HG02610 (cell line): ENCODE measurements at regions not wholly inside any gene's neighbourhood (a gene's known extent, or its start where the extent isn't known, plus 50 kb on each side); places are given as distances from the start of the nearest gene placed in this dataset.
"Not testable (repeated sequence)": the region's sequence is repeated elsewhere in the genome, so short reads cannot be mapped to it uniquely, and the experiment has no call there.

ENCODE experiments used
- ATAC-seq: cut with Tn5 transposase; IDR thresholded peaks from one replicate; pipeline ENCODE4 v1.9.1; 2021; ENCODE audit warnings: mild to moderate bottlenecking, moderate library complexity; ENCODE audit not compliant: unreplicated experiment

GRCh38 chr5:5772202-5772601, 349.7 kb downstream of the ICE1 start:
- ATAC-seq, result no peak

GRCh38 chr5:5770825-5771224, 348.3 kb downstream of the ICE1 start:
- no peak for ATAC-seq

DNA sequence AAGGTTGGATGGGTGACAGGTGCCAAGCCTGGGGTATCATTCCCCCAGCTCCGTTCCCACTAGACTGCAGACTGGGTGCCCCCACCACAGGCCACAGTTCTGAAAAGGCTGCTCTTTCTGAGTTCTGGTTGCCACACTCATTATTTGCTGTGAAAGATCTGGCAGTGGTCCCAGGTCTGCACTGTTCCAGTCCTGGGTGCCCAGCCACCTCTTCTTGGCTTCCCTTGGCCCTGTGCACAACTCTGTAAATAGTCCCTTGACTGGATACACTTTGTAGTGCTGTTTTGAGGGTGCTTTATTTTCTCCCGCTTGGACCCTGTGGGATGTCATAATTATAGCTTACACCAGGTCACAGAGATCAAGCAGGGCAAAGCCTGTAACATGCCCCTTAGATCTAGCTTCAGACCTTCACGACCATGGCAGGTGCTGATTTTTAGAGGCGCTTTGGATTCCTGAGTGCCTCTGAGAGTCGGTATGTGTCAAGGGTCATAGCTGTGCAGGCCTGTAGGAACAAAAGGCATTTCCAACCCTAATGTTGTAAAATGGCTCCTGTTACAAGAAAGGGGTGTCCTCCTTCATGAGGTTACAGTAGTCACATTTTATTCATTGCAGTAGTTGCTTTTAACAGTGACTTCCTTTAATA, 344.9 kb downstream of the ICE1 start:
- ATAC-seq, result no peak

- ATAC-seq, result no peak
Measured at GRCh38 chr5:5765066-5765850, 342.8 kb downstream of the ICE1 start.

GRCh38 chr5:5764246-5764645, 341.8 kb downstream of the ICE1 start:
- no peak for ATAC-seq

DNA sequence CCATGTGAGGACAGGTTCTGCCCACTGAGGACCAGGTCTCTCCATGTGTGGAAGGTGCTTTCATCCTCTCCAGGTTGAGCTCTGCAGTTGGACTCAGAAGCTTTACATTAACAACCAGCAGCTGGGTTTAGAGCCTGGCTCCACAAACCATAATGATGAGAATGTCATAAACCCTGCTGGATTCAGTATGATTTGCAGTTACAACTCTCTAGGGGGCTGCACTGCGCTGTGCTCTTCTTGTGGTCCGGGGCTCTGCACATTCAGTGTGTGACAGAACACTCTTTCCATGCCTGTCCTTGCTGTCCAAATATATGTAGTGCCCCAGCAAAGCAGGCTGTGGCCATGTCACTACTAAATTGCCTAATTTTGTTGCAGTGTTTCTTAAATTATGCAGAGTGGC, 334.3 kb downstream of the ICE1 start:
- ATAC-seq, result no peak

- peak; percentile 46 for ATAC-seq
Measured at GRCh38 chr5:5755888-5756287, 333.4 kb downstream of the ICE1 start.

GRCh38 chr5:5752844-5753243, 330.4 kb downstream of the ICE1 start:
- ATAC-seq, result peak; percentile 62

- no peak for ATAC-seq
Measured at GRCh38 chr5:5751987-5752386, 329.5 kb downstream of the ICE1 start.

DNA sequence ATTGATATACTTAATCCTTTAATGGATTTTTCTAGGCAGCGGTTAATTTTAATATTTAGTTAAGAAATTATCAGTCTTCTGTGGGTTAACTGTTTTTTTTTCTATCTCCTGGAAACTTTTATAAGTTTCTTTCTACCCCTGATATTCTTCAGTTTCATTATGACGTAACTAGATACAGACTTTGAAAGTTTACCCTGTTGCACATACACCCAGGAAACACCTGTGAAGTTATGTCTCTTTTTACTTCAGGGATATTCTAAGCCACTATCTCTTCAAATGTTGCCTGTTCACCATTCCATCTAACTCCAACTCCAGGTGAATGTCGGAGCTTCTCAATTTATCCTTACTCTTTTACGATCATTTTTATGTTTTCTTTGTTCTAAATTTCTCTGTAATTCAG, 329.0 kb downstream of the ICE1 start:
- ATAC-seq, result peak; percentile 34

DNA sequence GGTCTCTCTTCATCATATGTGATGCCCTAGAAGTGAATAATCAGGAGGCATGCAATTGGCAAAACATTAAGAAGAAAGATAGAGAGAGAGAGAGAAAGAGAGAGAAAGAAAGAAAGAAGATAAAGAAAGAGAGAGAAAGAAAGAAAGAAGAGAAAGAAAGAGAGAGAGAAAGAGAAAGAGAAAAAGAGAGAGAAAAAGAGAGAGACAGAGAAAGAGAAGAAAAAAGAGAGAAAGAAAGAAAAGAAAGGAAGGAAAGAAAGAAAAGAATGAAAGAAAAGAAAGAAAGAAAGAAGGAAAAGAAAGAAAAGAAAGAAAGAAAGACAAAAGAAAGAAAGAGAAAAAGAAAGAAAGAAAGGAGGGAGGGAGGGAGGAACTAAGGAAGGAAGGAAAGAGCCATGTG, 318.9 kb downstream of the ICE1 start:
- no peak for ATAC-seq

DNA sequence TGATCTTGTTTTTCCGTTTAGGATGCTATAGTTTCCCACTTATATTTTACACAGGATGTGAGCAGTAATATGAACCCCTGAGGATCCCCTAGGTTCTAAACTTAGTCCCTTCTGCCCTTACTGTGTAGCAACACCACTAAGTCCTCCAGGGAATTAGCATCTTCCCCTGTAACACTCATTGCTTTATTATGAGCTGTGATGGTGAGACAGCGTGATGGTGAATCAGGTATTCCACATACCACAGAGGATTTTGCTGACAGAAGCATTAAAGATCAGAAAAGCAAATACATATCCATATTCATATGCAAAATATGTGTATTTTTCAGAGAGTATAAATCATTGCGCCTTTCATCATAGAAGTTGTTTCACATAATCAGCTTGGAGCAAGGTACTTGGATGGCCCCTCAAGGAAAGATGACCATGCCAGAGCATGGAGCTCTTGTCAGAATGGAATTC, 317.0 kb downstream of the ICE1 start:
- peak; percentile 25 for ATAC-seq

GRCh38 chr5:5738797-5739489, 316.5 kb downstream of the ICE1 start:
- peak; percentile 83 for ATAC-seq

DNA sequence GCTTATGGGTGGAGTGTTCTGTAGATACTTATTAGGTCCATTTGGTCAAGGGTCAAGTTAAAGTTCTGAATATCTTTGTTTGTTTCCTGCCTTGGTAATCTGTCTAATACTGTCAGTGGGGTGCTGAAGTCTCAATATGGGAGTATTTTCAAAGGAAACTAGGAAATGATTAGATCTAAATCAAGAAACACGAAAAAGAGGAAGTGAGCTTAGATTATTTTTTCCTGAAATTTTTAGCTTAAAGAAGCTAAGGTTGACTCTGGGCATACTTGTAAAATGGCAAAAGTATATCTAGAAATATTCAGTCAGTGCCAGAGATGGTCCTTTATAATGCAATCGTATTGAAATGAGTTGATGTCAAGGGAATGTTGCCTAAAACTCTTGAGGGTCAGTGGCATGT, 313.5 kb downstream of the ICE1 start:
- ATAC-seq, result no peak

- not testable (repeated sequence) for ATAC-seq
Measured at GRCh38 chr5:5733058-5733457, 310.6 kb downstream of the ICE1 start.

GRCh38 chr5:5726401-5726800, 303.9 kb downstream of the ICE1 start:
- no peak for ATAC-seq

DNA sequence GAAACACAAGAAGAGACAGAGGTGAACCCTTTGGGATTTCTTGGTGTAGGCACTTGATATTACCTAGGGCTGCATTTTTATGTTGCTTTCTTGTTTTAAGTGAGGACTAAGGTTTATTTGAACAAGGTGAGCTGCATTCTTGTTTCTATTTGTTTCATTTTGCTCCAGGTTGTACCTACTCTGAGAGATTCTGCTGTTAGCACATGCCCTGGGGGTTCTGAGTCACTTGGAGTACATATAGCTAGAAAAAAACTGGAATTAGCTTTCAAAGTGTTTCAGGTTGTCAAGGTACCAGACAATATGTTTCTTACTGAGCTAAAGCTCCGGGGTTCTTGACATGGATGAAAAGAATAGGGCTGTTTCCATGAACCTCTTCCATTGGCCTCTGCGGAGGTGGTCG, 299.4 kb downstream of the ICE1 start:
- ATAC-seq, result no peak

- no peak for ATAC-seq
Measured at GRCh38 chr5:5719292-5719691, 296.8 kb downstream of the ICE1 start.

DNA sequence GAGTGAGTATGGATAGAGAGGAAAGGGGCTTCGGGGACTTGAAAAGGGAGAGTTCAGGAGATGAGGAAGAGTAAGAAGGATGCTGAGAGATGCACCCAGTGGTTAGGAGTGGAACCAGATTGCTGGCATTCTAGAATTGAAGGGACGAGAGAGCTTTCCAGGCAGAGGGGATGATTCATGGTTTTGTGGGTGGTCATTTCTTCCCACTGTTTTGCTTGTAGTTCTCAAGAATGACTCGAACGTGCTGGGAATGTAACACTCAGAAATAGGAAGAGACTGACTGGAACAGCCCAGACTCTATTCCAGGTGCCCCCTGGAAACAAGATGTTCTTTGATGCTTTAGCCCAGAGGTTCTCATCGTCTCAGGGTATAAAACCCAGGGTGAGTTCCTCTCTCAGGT, 294.2 kb downstream of the ICE1 start:
- no peak for ATAC-seq

DNA sequence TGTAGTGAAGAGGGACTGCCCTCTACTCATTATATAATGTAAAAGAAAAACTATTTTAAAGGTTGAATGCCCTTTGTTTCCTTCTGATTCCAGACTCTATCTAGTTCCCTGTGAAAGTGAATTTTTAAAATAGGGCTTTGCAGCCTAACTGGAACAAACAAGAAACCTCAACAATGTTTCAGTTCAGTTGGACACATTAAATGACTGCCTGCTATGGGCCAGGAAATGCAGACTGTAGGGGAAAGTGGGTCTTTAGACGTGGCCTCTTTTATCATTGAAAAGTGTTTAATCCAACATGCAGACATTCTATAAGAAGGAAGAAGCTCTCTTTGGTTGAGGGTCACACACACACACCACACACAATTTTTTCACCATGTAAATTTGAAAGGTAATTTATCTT, 289.1 kb downstream of the ICE1 start:
- no peak for ATAC-seq

- ATAC-seq, result no peak
Measured at GRCh38 chr5:5711112-5711511, 288.6 kb downstream of the ICE1 start.

GRCh38 chr5:5710471-5710870, 288.0 kb downstream of the ICE1 start:
- ATAC-seq, result no peak
